Endodermal cell (in vitro differentiated cells): ENCODE measurements at regions not wholly inside any gene's neighbourhood (a gene's known extent, or its start where the extent isn't known, plus 50 kb on each side); places are given as distances from the start of the nearest gene placed in this dataset.

Experiments used
- DNase-seq: peaks from one replicate; pipeline ENCODE4 v3.0.0-alpha.2; 2017
- H3K27ac ChIP-seq: 2 replicates; pipeline ENCODE4 v1.5.1; 2013; ENCODE audit warnings: mild to moderate bottlenecking, low read depth, low read length, moderate library complexity
- H3K27me3 ChIP-seq: 2 replicates; pipeline ENCODE4 v1.6.1; 2013; ENCODE audit warnings: mild to moderate bottlenecking, low read length, moderate library complexity; ENCODE audit not compliant: insufficient read depth, control insufficient read depth, poor library complexity, severe bottlenecking
- H3K36me3 ChIP-seq: 2 replicates; pipeline ENCODE4 v1.7.0; 2013; ENCODE audit warnings: mild to moderate bottlenecking, low read length, moderate library complexity; ENCODE audit not compliant: control insufficient read depth, insufficient read depth
- H3K4me1 ChIP-seq: one replicate; pipeline ENCODE4 v1.7.0; 2013; ENCODE audit warnings: low read length; ENCODE audit not compliant: control insufficient read depth, insufficient read depth
- H3K4me3 ChIP-seq: 2 replicates; pipeline ENCODE4 v1.5.1; 2013; ENCODE audit warnings: mild to moderate bottlenecking, low read length, moderate library complexity
- H3K9ac ChIP-seq: 2 replicates; pipeline ENCODE4 v1.6.1; 2013; ENCODE audit warnings: mild to moderate bottlenecking, low read length, moderate library complexity; ENCODE audit not compliant: poor library complexity, severe bottlenecking; ENCODE audit errors: extremely low read depth
- H3K9me3 ChIP-seq: 2 replicates; pipeline ENCODE4 v1.6.1; 2013; ENCODE audit warnings: mild to moderate bottlenecking, low read length, moderate library complexity; ENCODE audit not compliant: control insufficient read depth
- H3K27ac Mint-ChIP-seq: 2 replicates; pipeline ENCODE4 v1.8.0; 2020; ENCODE audit warnings: mixed read lengths
- H3K27me3 Mint-ChIP-seq: 2 replicates; pipeline ENCODE4 v1.8.0; 2021; ENCODE audit warnings: mild to moderate bottlenecking, mixed read lengths; ENCODE audit not compliant: insufficient read depth
- H3K36me3 Mint-ChIP-seq: 2 replicates; pipeline ENCODE4 v1.8.0; 2020; ENCODE audit warnings: low read depth, mixed read lengths
- H3K4me1 Mint-ChIP-seq: 2 replicates; pipeline ENCODE4 v1.8.0; 2020; ENCODE audit warnings: mixed read lengths
- H3K4me3 Mint-ChIP-seq: 2 replicates; pipeline ENCODE4 v1.8.0; 2020; ENCODE audit warnings: mild to moderate bottlenecking, moderate library complexity, mixed read lengths
- H3K9me3 Mint-ChIP-seq: 2 replicates; pipeline ENCODE4 v1.8.0; 2020; ENCODE audit warnings: mild to moderate bottlenecking, mixed read lengths
- CTCF ChIP-seq: fragments of 200-600 bp; sonication (generic); conservative IDR thresholded peaks from 2 replicates; pipeline ENCODE4 v1.5.0; 2021; ENCODE audit warnings: antibody characterized with exemption, mild to moderate bottlenecking
- WGBS, 2 experiments: methylation state at CpG; one replicate each; pipeline versions ENCODE4 v1.1.5 to v1.1.7; 2013; ENCODE audit warnings: missing lambda C conversion rate in 2 of 2, mixed read lengths in 1 of 2; ENCODE audit not compliant: insufficient coverage in 1 of 2, insufficient read length in 1 of 2; 5-methylcytosine and 5-hydroxymethylcytosine counted together

- H3K27ac Mint-ChIP-seq = no peak overlapping the region
- no peaks in the 10 kb centered on the region for H3K9me3 ChIP-seq
- no peak overlapping the region for H3K27ac ChIP-seq
- H3K27me3 ChIP-seq = no peaks in the 10 kb centered on the region
- no peaks in the 10 kb centered on the region for H3K36me3 ChIP-seq
- peaks cover 4% of the 10 kb centered on the region for H3K9me3 Mint-ChIP-seq
- no peak for DNase-seq
- H3K9ac ChIP-seq = no peak overlapping the region
- no peaks in the 10 kb centered on the region for H3K4me1 Mint-ChIP-seq
- no peaks in the 10 kb centered on the region for H3K27me3 Mint-ChIP-seq
- TF ChIP-seq CTCF = no peak
- H3K4me1 ChIP-seq = no peaks in the 10 kb centered on the region
- no peak overlapping the region for H3K4me3 ChIP-seq
- WGBS, 2 experiments = 80 to 88% methylated on average over 1 to 2 of the region's 2 CpGs
- no peak overlapping the region for H3K4me3 Mint-ChIP-seq
- H3K36me3 Mint-ChIP-seq = no peaks in the 10 kb centered on the region
Observed at GRCh38 chr6:22942403-22942802, 373.0 kb downstream of the HDGFL1 start.

- H3K4me3 ChIP-seq = no peak overlapping the region
- WGBS, 2 experiments = 92 to 100% methylated on average over 2 of the region's 2 CpGs
- H3K27ac Mint-ChIP-seq = no peak overlapping the region
- no peaks in the 10 kb centered on the region for H3K4me1 Mint-ChIP-seq
- TF ChIP-seq CTCF = no peak
- no peaks in the 10 kb centered on the region for H3K27me3 ChIP-seq
- no peaks in the 10 kb centered on the region for H3K4me1 ChIP-seq
- peaks cover 2% of the 10 kb centered on the region for H3K9me3 Mint-ChIP-seq
- H3K9me3 ChIP-seq = no peaks in the 10 kb centered on the region
- no peaks in the 10 kb centered on the region for H3K36me3 Mint-ChIP-seq
- no peak overlapping the region for H3K4me3 Mint-ChIP-seq
- H3K27me3 Mint-ChIP-seq = no peaks in the 10 kb centered on the region
- no peaks in the 10 kb centered on the region for H3K36me3 ChIP-seq
- H3K9ac ChIP-seq = no peak overlapping the region
- no peak overlapping the region for H3K27ac ChIP-seq
- no peak for DNase-seq
Observed at GRCh38 chr6:22943327-22943726, 374.0 kb downstream of the HDGFL1 start.

- H3K9me3 ChIP-seq = no peaks in the 10 kb centered on the region
- H3K9ac ChIP-seq = no peak overlapping the region
- DNase-seq = no peak
- WGBS, 2 experiments = 100% methylated on average over 1 of the region's 1 CpG; no CpG with 5 or more reads in 1 of the 2 experiments
- peaks cover 5% of the 10 kb centered on the region for H3K4me1 Mint-ChIP-seq
- TF ChIP-seq CTCF = no peak
- no peaks in the 10 kb centered on the region for H3K36me3 Mint-ChIP-seq
- H3K4me3 ChIP-seq = no peak overlapping the region
- H3K27me3 Mint-ChIP-seq = no peaks in the 10 kb centered on the region
- H3K36me3 ChIP-seq = no peaks in the 10 kb centered on the region
- no peaks in the 10 kb centered on the region for H3K27me3 ChIP-seq
- no peak overlapping the region for H3K27ac Mint-ChIP-seq
- H3K4me3 Mint-ChIP-seq = no peak overlapping the region
- no peak overlapping the region for H3K27ac ChIP-seq
- H3K9me3 Mint-ChIP-seq = no peaks in the 10 kb centered on the region
- no peaks in the 10 kb centered on the region for H3K4me1 ChIP-seq
Observed at GRCh38 chr6:22949967-22950366, 380.6 kb downstream of the HDGFL1 start.
